GM18502 (cell line): ENCODE measurements at regions not wholly inside any gene's neighbourhood (a gene's known extent, or its start where the extent isn't known, plus 50 kb on each side); places are given as distances from the start of the nearest gene placed in this dataset.

ENCODE experiments used
- ATAC-seq: cut with Tn5 transposase; IDR thresholded peaks from one replicate; pipeline ENCODE4 v1.9.1; 2021; ENCODE audit warnings: mild to moderate bottlenecking; ENCODE audit not compliant: unreplicated experiment, poor library complexity

DNA sequence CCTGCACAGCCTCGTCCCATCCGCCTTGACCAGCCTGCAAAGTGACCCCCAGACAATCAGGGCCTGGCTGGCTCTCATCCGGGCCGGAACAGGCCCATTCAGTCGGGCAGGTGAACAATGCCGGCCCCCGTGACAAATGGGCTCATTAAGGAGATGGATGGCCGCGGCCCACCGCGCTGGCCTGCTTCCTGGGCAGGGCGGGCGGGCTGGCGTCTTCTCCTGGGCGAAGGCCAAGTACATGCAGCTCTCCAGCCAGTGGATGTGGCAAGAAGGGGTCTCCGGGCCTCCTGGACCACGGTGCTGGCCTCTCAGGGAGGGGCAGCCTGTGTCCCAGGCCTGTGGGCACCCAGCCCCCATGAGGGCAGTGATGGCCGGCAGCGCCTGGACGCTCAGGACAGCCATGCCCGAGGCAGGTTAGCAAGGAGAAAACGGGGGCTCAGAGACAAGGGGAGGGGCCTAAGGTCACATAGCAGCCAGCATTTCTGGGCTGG lies 1022.8 kb downstream of the BRD1 start:
- ATAC-seq, result no peak

DNA sequence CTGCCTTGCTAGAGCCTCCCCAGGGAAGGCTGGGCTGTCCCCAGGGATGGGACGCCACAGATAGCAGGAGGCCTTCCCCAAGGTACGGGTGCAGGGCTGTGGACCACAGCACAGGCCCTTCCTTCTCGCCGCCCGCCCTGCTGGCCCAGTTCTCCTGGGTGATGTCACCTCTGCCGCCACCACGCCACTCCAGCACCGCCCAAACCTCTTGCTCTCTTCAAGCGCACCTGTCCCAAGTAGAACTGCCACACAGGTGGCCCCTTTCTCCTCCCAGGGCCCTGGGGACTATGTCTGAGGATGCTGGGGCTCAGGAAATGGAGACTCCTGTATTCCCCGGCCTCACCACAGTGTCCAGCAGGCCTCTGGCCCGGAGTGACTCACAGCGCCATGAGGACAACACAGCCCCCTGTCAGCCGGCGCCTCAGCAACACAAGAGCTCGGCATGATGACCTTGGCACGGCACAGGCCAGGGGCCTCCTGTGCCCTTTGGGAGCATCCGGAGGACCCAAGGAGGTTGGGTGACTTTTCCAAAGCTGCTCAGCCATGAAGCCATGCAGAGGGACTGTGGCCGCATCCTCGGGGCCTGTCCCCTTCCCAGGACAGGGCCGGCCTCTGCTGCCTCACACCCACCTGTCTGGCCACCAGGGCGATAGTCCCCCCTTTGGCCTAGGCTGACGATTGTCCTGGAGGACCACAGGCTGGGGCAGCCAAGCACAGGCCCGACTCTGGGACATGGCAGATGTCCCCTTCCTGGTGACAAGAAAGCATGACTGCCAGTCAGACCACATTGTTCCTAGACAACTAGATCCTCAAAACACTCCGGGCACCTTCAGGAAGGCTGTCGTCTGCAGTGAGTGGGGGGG lies 1023.5 kb downstream of the BRD1 start:
- no peak for ATAC-seq

DNA sequence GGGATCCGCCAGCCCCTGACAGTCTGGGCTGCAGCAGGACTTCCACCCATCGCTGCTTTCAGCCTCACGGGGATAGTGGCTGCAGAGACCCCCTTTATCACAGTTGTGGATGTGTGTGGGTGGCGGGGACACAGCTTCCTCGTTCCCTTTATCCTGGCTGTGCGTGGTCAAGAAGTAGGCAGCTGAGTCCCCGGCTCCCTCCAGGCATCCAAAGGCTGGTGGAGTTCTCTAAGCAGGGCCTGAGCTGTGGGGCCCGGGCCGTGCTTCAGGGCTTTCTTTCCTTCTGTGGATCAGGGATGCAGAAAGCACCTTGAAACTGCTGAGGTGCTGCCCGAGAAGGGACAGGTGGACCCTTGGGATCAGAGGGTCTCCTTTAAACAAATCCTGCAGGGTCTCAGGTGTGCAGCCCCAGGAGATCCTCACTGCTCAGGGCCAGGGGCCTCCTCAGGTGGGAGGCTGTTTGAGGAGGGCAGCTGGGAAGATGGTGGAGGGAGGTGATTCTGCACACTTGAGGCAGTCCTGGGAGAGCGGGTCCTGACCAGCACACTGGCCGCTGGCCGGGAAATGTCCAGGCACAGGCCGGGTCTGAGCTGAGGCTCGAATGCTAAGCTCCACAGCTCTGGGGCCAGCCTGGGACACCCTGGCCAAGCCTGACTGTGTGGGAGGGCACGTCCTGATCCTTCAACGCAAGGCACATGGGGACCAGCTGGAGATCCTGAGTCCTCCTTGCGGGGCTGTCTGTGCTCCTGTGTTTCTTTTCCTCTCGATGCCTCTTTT lies 1024.3 kb downstream of the BRD1 start:
- ATAC-seq, result no peak

DNA sequence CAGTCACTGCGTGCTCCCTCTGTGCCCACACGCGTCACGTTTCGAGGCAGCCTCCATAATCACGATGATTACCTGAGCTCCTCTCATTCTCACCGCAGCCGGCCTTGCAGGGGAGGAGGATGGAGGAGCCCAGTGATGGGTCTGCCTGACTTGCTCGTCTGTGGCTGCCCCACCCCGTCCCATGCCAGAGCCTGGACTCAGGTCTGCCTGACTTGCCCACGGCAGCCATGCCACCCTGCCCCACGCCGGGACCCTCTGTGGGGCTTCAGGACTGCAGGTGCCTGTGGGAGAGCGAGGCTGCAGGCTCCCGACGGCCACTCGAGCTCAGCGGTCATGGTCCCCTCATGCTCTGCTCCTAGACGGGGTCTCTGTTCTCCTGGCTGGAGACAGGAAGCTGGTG lies 1025.1 kb downstream of the BRD1 start:
- ATAC-seq, result no peak

DNA sequence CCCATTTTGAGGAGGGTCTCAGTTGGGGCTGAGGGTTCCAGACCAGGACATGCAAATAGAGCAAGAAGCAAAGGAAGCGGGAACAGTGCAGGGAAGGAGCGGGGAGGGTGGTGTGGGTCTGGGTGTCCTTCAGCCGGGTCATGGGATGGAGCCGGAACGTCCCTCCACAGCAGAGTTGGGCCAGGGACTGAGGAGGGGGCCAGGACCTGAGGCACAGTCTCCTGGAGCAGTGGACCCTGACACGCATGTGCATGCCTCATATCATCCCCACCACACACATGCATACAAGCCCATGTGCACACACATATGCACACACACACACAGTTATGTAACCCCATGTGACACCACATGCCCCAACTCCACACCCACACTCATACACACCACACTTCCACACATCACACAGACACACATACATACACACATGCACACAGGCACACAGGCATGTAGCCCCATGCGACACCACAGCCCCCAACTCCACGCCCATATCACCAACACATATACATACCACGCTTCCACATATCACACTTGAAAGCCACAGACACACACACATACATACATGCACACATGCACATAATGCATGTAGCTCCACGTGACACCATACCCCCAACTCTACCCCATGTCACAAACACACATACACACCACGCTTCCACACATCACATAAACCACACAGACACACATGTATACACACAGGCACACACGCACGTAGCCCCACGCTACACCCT lies 1026.6 kb downstream of the BRD1 start:
- no peak for ATAC-seq

DNA sequence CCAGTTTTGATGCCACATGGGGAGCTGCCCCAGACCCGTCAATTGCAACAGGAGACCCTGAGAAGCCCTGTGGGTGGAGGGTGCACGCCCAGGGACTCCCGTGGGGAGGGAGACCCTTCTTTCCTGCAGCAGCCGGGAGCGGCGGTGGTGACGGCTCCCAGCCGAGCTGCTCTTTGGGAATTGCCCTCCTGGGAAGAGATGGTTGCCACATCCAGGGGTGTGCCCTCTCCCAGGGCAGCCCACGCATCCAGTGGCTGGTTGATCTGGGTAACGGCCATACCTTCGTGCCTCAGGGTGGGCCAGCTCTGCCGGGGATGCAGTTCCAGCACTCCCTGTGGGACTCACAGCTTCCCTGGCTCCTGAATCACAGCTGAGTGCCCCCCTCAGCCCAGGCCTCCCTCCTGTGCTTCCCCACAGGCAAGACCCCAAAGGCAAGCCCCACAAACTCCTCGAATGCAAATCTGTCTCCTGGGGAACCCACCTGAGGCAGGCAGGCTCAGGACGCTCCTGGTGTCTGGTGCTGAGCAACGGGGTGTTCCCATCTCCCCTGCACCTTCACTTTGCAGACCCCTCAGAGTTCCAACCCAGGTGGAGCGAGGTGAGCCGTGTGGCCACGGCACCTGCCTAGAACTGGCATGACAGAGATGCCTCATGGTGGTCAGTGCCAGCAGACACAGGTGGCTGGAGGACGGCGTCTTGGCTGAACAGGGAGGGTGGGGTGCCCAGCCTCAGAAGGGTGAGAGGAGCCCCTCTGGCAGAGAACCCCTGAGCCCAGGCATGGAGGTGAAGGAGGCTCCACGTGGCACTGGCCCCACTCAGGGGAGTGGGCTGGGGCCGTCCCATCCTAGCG lies 1027.4 kb downstream of the BRD1 start:
- no peak for ATAC-seq

DNA sequence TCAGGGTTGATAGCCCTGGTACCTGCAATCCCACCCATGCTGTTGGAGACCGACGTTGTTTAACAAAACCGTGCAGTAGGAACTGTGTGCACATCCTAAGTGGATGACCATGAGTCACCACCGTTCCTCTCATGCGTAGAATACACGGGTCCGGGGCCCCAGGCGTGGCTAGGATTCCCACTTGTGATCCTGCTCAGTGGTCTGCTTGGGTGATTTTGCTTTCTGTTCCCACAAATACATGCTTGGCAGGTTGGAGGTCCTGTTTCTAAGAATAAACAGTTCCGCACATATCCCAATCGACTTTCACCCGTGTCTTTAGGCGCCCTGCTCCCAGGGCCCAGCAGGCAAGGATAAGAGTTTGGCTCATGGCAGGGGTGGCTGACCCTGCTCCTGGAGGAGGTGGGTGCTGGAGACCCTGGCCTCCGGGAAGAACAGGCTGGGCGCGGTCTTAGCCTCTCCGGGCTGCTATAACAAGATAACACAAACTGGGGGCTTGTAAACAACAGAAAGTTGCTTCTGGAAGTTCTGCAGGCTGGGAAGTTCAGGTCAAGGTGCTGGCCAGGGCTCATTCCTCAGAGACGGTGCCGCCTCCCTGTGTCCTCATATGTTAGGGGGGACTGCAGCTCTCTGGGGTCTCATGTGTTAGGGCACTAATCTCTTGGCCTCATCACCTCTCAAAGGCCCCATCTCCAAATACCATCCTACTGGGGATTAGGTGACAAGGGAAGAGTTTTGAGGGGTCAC lies 1028.3 kb downstream of the BRD1 start:
- ATAC-seq, result no peak

DNA sequence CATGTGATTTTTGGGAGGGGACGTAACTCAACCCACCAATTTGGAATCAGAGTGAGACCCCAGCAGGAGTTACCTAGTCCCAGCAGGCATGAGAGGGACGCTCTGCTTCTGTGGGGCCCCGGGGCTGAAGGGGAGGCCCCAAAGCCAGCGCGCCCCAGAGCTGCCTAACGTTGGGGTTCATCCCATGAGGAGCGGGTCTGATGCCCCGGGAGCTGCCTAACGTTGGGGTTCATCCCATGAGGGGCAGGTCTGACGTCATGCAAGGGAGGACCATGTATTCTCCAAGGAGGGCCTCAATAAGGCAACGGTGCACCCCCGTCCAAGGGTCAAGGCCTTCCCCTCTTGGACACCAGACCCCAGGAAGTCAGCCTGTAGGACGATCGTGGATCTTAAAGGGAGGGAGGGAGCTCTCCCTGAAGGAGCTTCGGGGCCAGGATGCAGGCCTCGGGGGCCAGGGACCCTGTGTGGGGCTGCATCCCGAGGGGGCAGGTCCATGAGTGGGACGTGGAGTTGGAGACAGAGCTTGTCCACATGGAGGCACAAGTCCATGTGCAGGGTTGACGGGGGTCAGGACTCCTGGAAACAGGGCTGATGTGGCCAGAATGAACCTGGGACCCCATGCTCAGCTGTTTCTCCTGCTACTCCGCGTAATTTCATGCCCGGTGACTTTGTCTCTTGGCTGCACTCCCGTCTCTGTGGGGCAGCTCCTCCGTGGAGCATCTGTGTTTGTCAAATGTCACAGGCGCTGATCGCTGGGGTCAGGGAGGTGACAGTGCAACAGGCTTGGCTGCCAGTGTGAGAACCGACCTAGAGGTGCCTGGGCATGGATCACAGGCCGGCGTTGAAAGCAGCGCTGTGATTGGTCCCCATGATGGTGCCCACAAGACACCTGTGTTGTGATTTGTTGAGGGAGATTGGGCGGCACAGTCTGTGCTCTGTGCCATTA lies 1029.1 kb downstream of the BRD1 start:
- no peak for ATAC-seq

DNA sequence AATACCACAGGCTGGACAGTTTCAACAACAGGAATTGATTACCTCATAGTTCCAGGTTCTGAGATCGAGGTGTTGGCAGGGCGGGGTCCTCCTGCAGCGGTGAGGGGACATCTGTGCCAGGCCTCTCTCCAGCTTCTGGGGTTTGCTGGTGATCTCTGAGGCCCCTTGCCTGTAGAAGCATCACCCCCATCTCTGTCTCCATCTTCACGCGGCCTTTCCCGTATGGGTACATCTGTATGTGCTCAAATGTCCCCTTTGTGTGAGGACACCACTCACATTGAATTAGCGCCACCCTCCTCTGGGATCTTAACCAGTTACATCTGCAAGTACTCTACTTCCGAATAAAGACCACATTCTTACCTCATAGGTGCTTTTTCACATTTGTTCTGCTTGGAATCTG lies 1029.9 kb downstream of the BRD1 start:
- no peak for ATAC-seq

DNA sequence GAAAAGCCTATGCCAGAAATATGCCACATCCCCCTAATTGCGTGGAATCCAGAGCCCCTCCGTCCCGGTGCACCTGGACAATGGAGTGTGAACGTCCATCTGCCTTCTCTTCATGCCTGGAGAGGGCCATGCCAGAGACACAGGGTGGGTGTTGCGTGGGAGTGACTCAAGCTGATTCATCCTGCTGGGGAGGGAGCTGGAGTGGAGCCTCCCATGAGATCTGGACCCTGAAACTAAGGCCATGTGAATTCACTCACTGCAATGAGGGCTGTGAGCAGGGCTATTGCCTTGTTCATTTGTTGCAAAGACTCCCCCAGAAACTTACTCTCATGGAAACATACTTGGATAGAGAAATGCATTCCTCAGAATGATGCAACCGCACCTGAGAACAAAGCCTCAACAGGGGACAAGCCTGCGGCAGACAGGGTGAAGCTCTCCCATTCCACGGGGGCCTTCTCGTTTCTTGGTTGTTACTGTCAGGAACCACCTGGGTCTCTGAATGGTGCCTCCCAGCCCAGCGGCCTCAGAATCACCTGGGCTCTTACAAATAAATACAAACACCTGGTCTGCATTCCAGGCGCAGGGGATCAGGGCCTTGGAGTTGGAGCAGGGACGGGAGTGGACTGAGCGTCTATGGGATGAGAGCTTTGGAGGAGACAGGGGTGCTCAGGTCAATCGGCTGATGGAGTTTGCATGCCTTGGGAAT lies 1031.2 kb downstream of the BRD1 start:
- no peak for ATAC-seq

DNA sequence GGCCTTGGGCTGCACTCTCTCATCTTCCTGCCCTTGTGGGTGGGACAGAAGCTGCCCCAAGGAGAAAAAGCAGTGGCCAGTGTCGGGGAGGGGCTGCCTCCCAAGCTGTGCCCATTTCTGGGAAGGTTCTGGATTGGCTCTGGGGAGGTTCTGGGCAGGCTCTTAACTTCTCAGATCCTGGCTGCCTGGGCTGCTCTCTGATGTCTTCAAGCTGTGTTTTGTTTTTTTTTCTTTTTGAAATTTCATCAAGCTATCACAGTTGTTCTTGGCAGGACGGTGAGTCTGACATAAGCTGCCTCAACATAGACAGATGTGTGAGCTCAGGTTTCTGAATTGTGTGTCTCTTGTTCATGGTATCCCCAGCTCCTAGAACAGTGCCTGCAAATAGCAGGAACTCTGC lies 1032.0 kb downstream of the BRD1 start:
- ATAC-seq, result no peak

DNA sequence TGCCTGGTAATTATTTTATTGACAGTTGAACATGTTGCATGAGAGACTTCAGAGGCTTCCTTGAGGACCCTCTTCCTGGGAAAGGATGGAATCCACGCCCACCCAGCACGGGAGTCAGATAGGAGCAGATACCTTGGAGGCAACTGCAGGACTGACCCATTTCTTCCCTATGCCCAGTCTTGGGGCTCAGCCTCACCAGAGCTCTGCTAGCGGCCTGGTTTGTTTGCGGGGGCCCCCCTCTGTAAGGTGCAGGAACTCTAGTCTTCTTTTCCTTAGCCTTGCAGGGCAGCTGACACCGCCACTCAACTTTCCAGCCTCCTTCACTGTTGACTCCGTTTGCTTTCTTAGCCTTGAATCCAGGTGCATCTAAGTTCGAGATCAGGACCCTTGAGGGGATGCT lies 1032.8 kb downstream of the BRD1 start:
- ATAC-seq, result no peak

DNA sequence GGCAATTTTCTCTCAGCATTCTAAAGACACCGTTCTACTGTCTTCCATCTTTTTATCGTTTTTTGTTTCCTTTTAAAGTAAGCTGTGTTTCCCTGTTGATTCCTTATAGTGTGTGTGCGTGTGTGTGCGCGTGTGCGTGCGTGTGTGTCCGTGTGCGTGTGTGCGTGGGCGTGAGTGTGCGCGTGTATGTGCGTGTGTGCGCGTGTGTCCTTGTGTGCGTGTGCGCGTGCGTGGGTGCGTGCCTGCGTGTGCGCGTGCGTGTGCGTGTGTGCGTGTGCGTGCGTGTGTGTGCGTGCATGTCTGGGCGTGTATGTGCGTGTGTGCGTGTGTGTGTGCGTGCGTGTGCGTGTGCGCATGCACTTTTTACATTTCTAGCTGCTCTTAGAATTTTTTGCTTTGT lies 1033.7 kb downstream of the BRD1 start:
- no peak for ATAC-seq

DNA sequence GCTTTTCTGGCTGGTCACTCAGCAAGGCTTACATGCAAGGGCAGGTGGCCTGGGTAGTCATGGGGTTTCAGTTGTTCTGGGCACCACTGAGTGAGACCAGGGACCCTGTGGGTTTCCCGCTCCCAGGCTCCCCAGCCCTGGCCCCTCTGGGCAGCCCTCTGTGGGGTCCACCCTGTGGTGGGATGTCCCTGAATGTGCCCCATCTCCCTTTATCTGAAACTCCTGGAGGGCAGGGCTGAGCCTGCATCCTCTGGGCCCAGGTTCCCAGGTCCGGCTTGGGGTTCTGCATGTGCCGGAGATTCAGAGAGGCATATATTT lies 1041.0 kb downstream of the BRD1 start:
- no peak for ATAC-seq

DNA sequence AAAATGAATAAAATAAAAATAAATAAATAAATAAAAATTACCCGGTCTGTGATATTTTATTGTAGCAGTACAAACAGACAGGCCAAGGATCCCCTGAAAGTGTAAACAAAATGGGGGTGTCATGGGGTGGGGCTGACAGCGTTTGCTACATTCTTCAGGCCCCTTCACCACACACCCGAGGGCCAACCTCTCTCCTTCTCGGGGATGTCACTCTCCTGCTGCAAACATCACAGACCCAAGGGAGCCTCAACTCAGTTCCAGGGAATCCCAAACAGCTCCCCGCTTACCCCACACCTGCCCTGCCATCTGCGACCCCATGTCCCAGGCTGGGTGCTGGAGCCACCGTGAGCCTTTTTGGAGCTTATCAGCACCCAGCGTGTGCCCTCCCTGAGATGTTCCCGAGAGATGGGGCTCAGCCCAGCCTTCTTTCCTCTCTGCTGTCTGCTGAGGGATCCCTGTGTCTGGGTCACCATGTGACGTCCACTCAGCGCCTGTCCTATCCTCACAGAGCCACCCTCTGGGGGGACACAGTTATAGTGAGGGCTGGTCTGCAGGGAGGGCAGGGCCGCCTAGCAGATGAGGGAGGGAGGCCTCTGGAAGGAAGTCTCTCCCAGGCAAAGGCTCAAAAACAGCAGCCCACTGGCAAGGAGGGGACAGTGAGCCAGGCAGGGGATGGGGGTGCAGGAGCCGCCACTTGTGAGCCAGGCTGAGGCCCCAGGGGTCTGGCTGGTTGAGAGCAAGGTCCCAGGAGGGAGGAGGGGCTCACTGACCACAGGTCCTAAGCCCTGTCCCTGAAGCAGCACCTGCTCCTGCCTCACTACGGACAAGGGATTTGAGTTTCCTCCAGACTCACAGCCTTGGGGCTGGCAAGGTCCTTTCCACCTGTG lies 1041.6 kb downstream of the BRD1 start:
- ATAC-seq, result no peak

DNA sequence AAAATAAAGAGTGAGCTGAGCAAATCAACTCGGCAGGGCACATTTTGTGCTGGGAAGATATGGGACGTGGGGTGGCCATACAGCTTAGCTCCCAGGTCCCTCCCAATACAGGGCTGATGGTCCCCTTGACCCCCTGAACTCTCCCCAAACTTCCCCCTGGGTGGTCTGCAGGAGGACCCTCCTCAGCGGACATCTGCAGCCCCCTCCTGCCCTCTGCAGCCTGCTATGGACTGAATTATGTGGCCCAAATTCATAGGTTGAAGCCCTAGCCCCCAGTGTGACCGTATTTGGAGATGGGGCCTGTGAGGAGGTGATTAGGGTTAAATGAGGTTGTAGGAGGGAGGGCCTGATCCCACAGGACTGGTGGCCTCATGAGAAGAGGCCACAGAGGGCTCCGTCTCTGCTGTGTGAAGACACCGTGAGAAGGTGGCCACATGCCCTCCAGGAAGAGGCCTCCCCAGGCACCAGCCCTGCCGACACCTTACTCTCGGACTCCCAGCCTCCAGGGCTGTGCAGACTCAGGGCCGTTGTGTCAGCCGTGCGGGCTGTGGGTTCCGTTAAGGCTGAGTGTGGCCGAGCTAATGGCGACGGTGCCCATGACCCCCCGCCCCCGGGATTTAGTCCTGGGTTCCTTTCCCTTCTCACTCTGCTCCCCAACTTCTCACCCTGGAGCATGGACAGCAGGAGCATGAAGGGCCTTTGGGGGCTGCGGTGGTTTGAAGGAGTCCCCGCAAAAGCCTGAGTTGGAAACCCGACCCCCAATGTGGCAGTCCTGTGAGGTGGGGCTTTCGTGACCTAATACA lies 1042.8 kb downstream of the BRD1 start:
- ATAC-seq, result no peak
